ENCODE measurements at regions not wholly inside any gene's neighbourhood (a gene's known extent, or its start where the extent isn't known, plus 50 kb on each side); places are given as distances from the start of the nearest gene placed in this dataset.

- Histone ChIP-seq H3K36me3 (ENCODE audit: insufficient read depth, low read length) (peaks cover 8% of the 10 kb centered on the region), H4K20me1 (ENCODE audit: insufficient read depth) (peaks cover 56% of the 10 kb centered on the region), H3K27ac (ENCODE audit: low read length) (no peak overlapping the region), H2AFZ (ENCODE audit: low read depth, low read length) (no peak overlapping the region), H3K9me3 (ENCODE audit: low read length) (no peaks in the 10 kb centered on the region), H3K27me3 (ENCODE audit: insufficient read depth, low read depth, low read length) (no peaks in the 10 kb centered on the region), H3K4me3 (ENCODE audit: low read length) (no peak overlapping the region), H3K9me2 (ENCODE audit: insufficient read depth, low read length) (no peaks in the 10 kb centered on the region), H3F3A (ENCODE audit: insufficient read depth, low read length, poor library complexity, severe bottlenecking) (no peaks in the 10 kb centered on the region), H3K4me2 (ENCODE audit: low read length) (no peak overlapping the region), H3K9ac (ENCODE audit: low read length) (no peak overlapping the region), H3K79me2 (replicated peaks; ENCODE audit: insufficient read depth, low read length) (peaks cover 85% of the 10 kb centered on the region)
- TF ChIP-seq RAD21 (conservative IDR thresholded peaks at IDR 0.05) (no peak), TAF1 (IDR thresholded peaks at IDR 0.05; ENCODE audit: low read depth) (no peak), EZH2 (IDR thresholded peaks at IDR 0.05; ENCODE audit: borderline replicate concordance, insufficient read depth, low read length, poor library complexity, severe bottlenecking) (no peak), POLR2AphosphoS5 (IDR thresholded peaks at IDR 0.05) (no peak), REST (IDR thresholded peaks at IDR 0.05; ENCODE audit: borderline replicate concordance) (no peak), CTCF (IDR thresholded peaks at IDR 0.05; ENCODE audit: poor library complexity, severe bottlenecking) (no peak), SMC3 (conservative IDR thresholded peaks at IDR 0.05; ENCODE audit: poor library complexity) (no peak), EP300 (conservative IDR thresholded peaks at IDR 0.05; ENCODE audit: poor library complexity, severe bottlenecking) (no peak), MXI1 (conservative IDR thresholded peaks at IDR 0.05; ENCODE audit: poor library complexity, severe bottlenecking) (no peak)
These were observed 240.4 kb downstream of the HAUS1 start for GRCh38 chr18:46344416-46345180.

GRCh38 chr18:46345181-46345465 is 240.9 kb downstream of the HAUS1 start:
- no peak overlapping the region for H2AFZ ChIP-seq (ENCODE audit: low read depth, low read length)
- H3K27me3 ChIP-seq (ENCODE audit: insufficient read depth, low read depth, low read length) = no peaks in the 10 kb centered on the region
- peaks cover 56% of the 10 kb centered on the region for H4K20me1 ChIP-seq (ENCODE audit: insufficient read depth)
- TF ChIP-seq EZH2 (IDR thresholded peaks at IDR 0.05; ENCODE audit: borderline replicate concordance, insufficient read depth, low read length, poor library complexity, severe bottlenecking) = no peak
- no peak for TF ChIP-seq EP300 (conservative IDR thresholded peaks at IDR 0.05; ENCODE audit: poor library complexity, severe bottlenecking)
- TF ChIP-seq SMC3 (conservative IDR thresholded peaks at IDR 0.05; ENCODE audit: poor library complexity) = no peak
- TF ChIP-seq RAD21 (conservative IDR thresholded peaks at IDR 0.05) = no peak
- no peak for TF ChIP-seq MXI1 (conservative IDR thresholded peaks at IDR 0.05; ENCODE audit: poor library complexity, severe bottlenecking)
- no peak for TF ChIP-seq TAF1 (IDR thresholded peaks at IDR 0.05; ENCODE audit: low read depth)
- TF ChIP-seq POLR2AphosphoS5 (IDR thresholded peaks at IDR 0.05) = no peak
- no peak for TF ChIP-seq REST (IDR thresholded peaks at IDR 0.05; ENCODE audit: borderline replicate concordance)
- no peak for TF ChIP-seq CTCF (IDR thresholded peaks at IDR 0.05; ENCODE audit: poor library complexity, severe bottlenecking)
- no peak overlapping the region for H3K27ac ChIP-seq (ENCODE audit: low read length)
- no peaks in the 10 kb centered on the region for H3K9me2 ChIP-seq (ENCODE audit: insufficient read depth, low read length)
- H3K4me3 ChIP-seq (ENCODE audit: low read length) = no peak overlapping the region
- no peaks in the 10 kb centered on the region for H3F3A ChIP-seq (ENCODE audit: insufficient read depth, low read length, poor library complexity, severe bottlenecking)
- peaks cover 80% of the 10 kb centered on the region for H3K79me2 ChIP-seq (replicated peaks; ENCODE audit: insufficient read depth, low read length)
- H3K4me2 ChIP-seq (ENCODE audit: low read length) = no peak overlapping the region
- H3K36me3 ChIP-seq (ENCODE audit: insufficient read depth, low read length) = peaks cover 8% of the 10 kb centered on the region
- H3K9me3 ChIP-seq (ENCODE audit: low read length) = no peaks in the 10 kb centered on the region
- H3K9ac ChIP-seq (ENCODE audit: low read length) = no peak overlapping the region

Measured in neural cell (in vitro differentiated cells).